Transverse colon (tissue), 4 donors: ENCODE measurements at regions not wholly inside any gene's neighbourhood (a gene's known extent, or its start where the extent isn't known, plus 50 kb on each side); places are given as distances from the start of the nearest gene placed in this dataset.

Experiments
- DNase-seq: peaks from one replicate; pipeline ENCODE4 v3.0.0-alpha.2; 2019
- H3K27ac ChIP-seq, 4 donors: fragments of 200-600 bp; sonication (generic); 2 replicates each; pipeline ENCODE4 v1.5.1; 2016 to 2018; ENCODE audit warnings: inconsistent platforms in 4 of 4
- H3K27me3 ChIP-seq: fragments of 200-600 bp; sonication (generic); 2 replicates; pipeline ENCODE4 v1.5.1; 2017; ENCODE audit warnings: inconsistent platforms
- H3K36me3 ChIP-seq, 4 donors: fragments of 200-600 bp; sonication (generic); 2 replicates each; pipeline ENCODE4 v1.5.1; 2017 to 2019; ENCODE audit warnings: inconsistent platforms in 4 of 4
- H3K4me1 ChIP-seq, 4 donors: fragments of 200-600 bp; sonication (generic); 2 replicates each; pipeline ENCODE4 v1.5.1; 2017 to 2020; ENCODE audit warnings: inconsistent platforms in 4 of 4
- H3K4me3 ChIP-seq, 4 donors: fragments of 200-600 bp; sonication (generic); 1 replicate in 1 of 4; 2 replicates in 3 of 4; pipeline versions ENCODE4 v1.5.1 to v1.6.1; 2017 to 2019; ENCODE audit warnings: inconsistent platforms in 4 of 4
- H3K9me3 ChIP-seq, 2 donors: fragments of 200-600 bp; sonication (generic); 2 replicates each; pipeline ENCODE4 v1.5.1; 2017 to 2019; ENCODE audit warnings: inconsistent platforms in 2 of 2
- EP300 ChIP-seq: sonication (generic); formaldehyde crosslinking; IDR thresholded peaks from one replicate; pipeline ENCODE4 v1.6.1; 2017; ENCODE audit warnings: antibody characterized with exemption, low read depth
- POLR2A ChIP-seq: fragments of 450-650 bp; IDR thresholded peaks from one replicate; pipeline ENCODE4 v1.6.1; 2016; ENCODE audit warnings: antibody characterized with exemption, mild to moderate bottlenecking, moderate library complexity
- POLR2AphosphoS5 ChIP-seq, 3 donors: sonication (generic); formaldehyde crosslinking; IDR thresholded peaks; one replicate each; pipeline ENCODE4 v1.6.1; 2016; ENCODE audit warnings: antibody characterized with exemption in 3 of 3
- WGBS, 2 donors: methylation state at CpG; one replicate each; pipeline ENCODE4 v1.1.5; 2018; ENCODE audit warnings: low coverage in 1 of 2; 5-methylcytosine and 5-hydroxymethylcytosine counted together
- in situ Hi-C, 4 donors: fragments of 200-750 bp; cut with MboI; loops; one replicate each; pipeline versions ENCODE4 v1.15.0 to v1.15.1; 2017; ENCODE audit warnings: low sequenced_read_pairs in 3 of 4, low pct_ligation_motif_present in 1 of 4, low pct_unique_long_range_greater_than_20kb in 1 of 4
- intact Hi-C: fragments of 100-400 bp; cut with DNase I; formaldehyde crosslinking; loops from one replicate; pipeline ENCODE4 v1.15.1; 2023; ENCODE audit warnings: low total_unique reads
- TF ChIP-seq, protein P1 (sequence below), 5 experiments: fragments of 200-600 bp in 3 of 5; fragments of 450-650 bp in 2 of 5; sonication (generic) in 3 of 5; IDR thresholded peaks; 1 replicate in 2 of 5; 2 replicates in 3 of 5; pipeline ENCODE4 v1.5.1; 2016 to 2017; ENCODE audit warnings: antibody characterized with exemption in 5 of 5, inconsistent platforms in 3 of 5, mild to moderate bottlenecking in 2 of 5, moderate library complexity in 1 of 5

DNA sequence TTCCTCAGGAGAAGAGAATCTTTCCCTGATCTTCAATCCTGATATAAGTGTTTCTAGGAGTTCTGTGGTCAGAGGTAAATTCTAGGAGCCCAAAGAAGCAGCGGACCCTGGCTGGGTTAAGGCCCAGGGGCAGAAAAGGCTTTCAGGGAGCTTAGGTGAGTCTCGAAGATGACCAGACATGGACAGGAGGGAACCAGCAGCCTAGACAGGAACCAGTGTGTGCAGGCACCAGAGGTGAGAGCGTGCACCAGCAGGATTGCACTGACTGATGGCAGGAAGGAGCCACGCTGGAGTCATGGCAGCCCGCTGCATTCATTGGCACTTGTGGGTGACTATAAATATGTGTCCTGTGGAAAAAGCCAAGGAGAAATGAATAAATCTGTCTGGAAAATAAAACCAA lies 489.9 kb downstream of the BCL11B start:
- no peak overlapping the region for H3K27ac ChIP-seq
- intact Hi-C loops: no loop called here
- no peaks in the 10 kb centered on the region for H3K9me3 ChIP-seq
- in situ Hi-C loops: no loop called here
- H3K4me3 ChIP-seq: no peak overlapping the region
- no peak for TF ChIP-seq EP300
- no peak for TF ChIP-seq POLR2A
- TF ChIP-seq POLR2AphosphoS5 (IDR thresholded peaks at IDR 0.05): no peak
- TF ChIP-seq, protein P1, sequence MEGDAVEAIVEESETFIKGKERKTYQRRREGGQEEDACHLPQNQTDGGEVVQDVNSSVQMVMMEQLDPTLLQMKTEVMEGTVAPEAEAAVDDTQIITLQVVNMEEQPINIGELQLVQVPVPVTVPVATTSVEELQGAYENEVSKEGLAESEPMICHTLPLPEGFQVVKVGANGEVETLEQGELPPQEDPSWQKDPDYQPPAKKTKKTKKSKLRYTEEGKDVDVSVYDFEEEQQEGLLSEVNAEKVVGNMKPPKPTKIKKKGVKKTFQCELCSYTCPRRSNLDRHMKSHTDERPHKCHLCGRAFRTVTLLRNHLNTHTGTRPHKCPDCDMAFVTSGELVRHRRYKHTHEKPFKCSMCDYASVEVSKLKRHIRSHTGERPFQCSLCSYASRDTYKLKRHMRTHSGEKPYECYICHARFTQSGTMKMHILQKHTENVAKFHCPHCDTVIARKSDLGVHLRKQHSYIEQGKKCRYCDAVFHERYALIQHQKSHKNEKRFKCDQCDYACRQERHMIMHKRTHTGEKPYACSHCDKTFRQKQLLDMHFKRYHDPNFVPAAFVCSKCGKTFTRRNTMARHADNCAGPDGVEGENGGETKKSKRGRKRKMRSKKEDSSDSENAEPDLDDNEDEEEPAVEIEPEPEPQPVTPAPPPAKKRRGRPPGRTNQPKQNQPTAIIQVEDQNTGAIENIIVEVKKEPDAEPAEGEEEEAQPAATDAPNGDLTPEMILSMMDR (IDR thresholded peaks at IDR 0.05): no peak
- DNase-seq: no peak
- H3K4me1 ChIP-seq: no peaks in the 10 kb centered on the region
- H3K36me3 ChIP-seq: no peaks in the 10 kb centered on the region
- 91% methylated on average over 5 of the region's 5 CpGs; no CpG with 5 or more reads in 1 of the 2 donors for WGBS, 2 donors
- H3K27me3 ChIP-seq: no peaks in the 10 kb centered on the region

DNA sequence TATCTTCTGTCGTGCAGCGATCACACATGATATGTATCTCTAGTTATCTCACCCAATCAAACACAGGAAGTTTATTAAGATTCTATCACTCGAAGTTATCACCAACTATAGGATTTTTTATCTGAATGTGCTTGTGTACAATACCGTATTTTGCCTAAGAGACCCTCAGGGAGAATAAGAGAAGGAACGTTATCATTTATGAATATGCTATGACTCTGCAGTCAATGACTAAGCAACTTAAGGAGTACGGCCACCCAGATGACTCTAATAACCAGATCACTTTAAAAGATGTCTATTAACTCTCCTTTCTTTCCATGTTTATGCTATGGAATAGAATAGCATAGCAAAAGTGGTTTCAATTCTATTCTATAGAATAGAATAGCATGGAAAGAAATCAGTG lies 486.4 kb downstream of the BCL11B start:
- Histone ChIP-seq H3K4me1 (no peaks in the 10 kb centered on the region), H3K27me3 (no peaks in the 10 kb centered on the region), H3K4me3 (no peak overlapping the region), H3K27ac (no peak overlapping the region), H3K36me3 (no peaks in the 10 kb centered on the region), H3K9me3 (no peaks in the 10 kb centered on the region)
- in situ Hi-C loops (no loop called here), intact Hi-C loops (no loop called here)
- no peak for TF ChIP-seq POLR2A
- TF ChIP-seq POLR2AphosphoS5 (IDR thresholded peaks at IDR 0.05): no peak
- TF ChIP-seq EP300: no peak
- TF ChIP-seq, protein P1 (IDR thresholded peaks at IDR 0.05): no peak
- 68 to 77% methylated on average over 4 to 6 of the region's 6 CpGs for WGBS, 2 donors
- DNase-seq: no peak

DNA sequence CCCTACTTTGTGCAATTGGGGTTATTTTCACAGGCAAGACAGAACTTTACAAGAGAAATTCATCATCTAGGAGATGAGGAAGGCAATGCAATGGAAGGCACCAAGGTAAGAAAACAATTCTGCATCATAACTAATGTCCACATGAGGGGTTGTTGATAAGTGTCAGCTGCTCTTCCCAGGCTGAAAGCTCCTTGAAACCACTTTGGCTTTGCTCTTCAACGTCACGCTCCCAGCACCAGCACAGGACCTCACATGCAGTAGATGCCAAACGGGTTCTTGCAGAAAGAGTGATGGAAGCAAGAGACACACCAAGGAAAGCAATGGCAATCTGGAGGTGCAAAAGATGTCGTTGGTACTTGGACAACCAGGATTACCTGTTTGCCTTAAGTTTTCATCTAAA lies 485.5 kb downstream of the BCL11B start:
- Histone ChIP-seq H3K4me3 (no peak overlapping the region), H3K36me3 (no peaks in the 10 kb centered on the region), H3K9me3 (no peaks in the 10 kb centered on the region), H3K27ac (no peak overlapping the region), H3K27me3 (no peaks in the 10 kb centered on the region), H3K4me1 (no peaks in the 10 kb centered on the region)
- WGBS, 2 donors: 83% methylated on average over 4 of the region's 4 CpGs; no CpG with 5 or more reads in 1 of the 2 donors
- DNase-seq: no peak
- in situ Hi-C loops: no loop called here
- intact Hi-C loops: no loop called here
- TF ChIP-seq EP300 (no peak), POLR2AphosphoS5 (IDR thresholded peaks at IDR 0.05) (no peak), POLR2A (no peak)
- TF ChIP-seq, protein P1 (IDR thresholded peaks at IDR 0.05): no peak

DNA sequence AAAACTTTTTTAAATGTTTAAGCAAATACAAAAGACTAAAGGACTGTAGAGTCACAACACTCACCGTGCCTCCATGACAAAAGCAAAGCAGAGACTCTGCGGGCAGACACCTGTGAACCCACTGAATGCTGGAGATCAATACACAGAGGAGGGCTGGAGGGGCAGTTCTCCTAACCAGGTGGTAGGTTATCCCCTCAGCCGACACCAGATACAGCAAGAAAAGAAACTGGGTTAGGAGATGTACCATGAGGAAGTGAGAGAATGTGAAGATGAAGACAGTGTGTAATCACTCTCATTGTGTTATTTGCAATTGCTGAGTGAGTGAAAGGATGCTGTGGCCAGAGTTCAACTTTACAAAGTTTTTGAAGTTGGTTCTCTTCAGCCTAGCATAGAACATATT lies 480.3 kb downstream of the BCL11B start:
- no peak for TF ChIP-seq POLR2AphosphoS5 (IDR thresholded peaks at IDR 0.05)
- TF ChIP-seq POLR2A: no peak
- TF ChIP-seq, protein P1 (IDR thresholded peaks at IDR 0.05): no peak
- no peak for TF ChIP-seq EP300
- intact Hi-C loops: no loop called here
- Histone ChIP-seq H3K27me3 (no peaks in the 10 kb centered on the region), H3K4me3 (no peak overlapping the region), H3K36me3 (no peaks in the 10 kb centered on the region), H3K4me1 (no peaks in the 10 kb centered on the region), H3K9me3 (peaks cover 3% of the 10 kb centered on the region in 2 donors), H3K27ac (no peak overlapping the region)
- WGBS, 2 donors: 85 to 86% methylated on average over 2 to 3 of the region's 3 CpGs
- in situ Hi-C loops: no loop called here
- DNase-seq: no peak
